MM.1S (cell line): ENCODE measurements at regions not wholly inside any gene's neighbourhood (a gene's known extent, or its start where the extent isn't known, plus 50 kb on each side); places are given as distances from the start of the nearest gene placed in this dataset.

Experiments
- EZH2 ChIP-seq: fragments of 300-600 bp; sonication (generic); optimal IDR thresholded peaks from 2 replicates; pipeline ENCODE3; 2017; ENCODE audit warnings: low read depth, mild to moderate bottlenecking, antibody characterized with exemption, low read length, mixed read lengths
- EZH2phosphoT487 ChIP-seq: fragments of 300-600 bp; sonication (generic); IDR thresholded peaks from 2 replicates; pipeline ENCODE4 v1.6.1; 2018; ENCODE audit warnings: antibody characterized with exemption, low read length
- TF ChIP-seq, protein P1 (sequence below): fragments of 300-600 bp; sonication (generic); IDR thresholded peaks from 2 replicates; pipeline ENCODE4 v1.5.1; 2016; ENCODE audit warnings: antibody characterized with exemption, low read length, mixed read lengths

DNA sequence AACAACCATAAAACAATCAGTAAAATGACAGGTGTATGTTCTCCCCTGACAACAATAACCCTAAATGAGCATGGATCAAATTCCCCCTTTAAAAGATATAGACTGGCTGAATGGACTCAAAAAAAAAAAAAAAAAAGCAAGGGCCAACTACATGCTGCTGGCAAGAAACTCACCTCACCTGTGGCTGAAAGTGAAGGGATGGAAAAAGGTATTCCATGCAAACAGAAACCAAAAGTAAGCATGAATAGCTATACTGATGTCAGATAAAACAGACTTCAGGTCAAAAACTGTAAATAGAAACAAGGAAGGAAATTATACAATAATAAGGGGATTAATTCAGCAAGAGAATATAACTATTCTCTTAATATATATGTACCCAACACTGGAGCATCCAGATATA is 54.2 kb upstream of the SSBP2 start:
- TF ChIP-seq, protein P1, sequence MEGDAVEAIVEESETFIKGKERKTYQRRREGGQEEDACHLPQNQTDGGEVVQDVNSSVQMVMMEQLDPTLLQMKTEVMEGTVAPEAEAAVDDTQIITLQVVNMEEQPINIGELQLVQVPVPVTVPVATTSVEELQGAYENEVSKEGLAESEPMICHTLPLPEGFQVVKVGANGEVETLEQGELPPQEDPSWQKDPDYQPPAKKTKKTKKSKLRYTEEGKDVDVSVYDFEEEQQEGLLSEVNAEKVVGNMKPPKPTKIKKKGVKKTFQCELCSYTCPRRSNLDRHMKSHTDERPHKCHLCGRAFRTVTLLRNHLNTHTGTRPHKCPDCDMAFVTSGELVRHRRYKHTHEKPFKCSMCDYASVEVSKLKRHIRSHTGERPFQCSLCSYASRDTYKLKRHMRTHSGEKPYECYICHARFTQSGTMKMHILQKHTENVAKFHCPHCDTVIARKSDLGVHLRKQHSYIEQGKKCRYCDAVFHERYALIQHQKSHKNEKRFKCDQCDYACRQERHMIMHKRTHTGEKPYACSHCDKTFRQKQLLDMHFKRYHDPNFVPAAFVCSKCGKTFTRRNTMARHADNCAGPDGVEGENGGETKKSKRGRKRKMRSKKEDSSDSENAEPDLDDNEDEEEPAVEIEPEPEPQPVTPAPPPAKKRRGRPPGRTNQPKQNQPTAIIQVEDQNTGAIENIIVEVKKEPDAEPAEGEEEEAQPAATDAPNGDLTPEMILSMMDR = no peak
- no peak for TF ChIP-seq EZH2
- no peak for TF ChIP-seq EZH2phosphoT487
